Activated CD8-positive, alpha-beta memory T cell treated with anti-CD3 and anti-CD28 coated beads, Interleukin-2, amount 10 ng/mL, durations not matched to agents 7 days and 5 days (primary cell): ENCODE measurements at regions not wholly inside any gene's neighbourhood (a gene's known extent, or its start where the extent isn't known, plus 50 kb on each side); places are given as distances from the start of the nearest gene placed in this dataset.

Source experiments
- ATAC-seq: fragments of 150-1000 bp; cut with Tn5 transposase; one replicate; pipeline ENCODE4 v1.10.0; 2021; ENCODE audit warnings: moderate library complexity
- CTCF ChIA-PET: fragments of 350-600 bp; sonication (Branson Sonifier 250); formaldehyde crosslinking; loops from one replicate; lab custom pipeline; 2021; ENCODE audit warnings: antibody characterized with exemption; lab: Charles Lee
- DNase-seq: peaks from one replicate; pipeline ENCODE4 v3.0.0-alpha.2; 2020
- H3K27ac Mint-ChIP-seq: one replicate; pipeline ENCODE4 v1.8.0; 2021; ENCODE audit warnings: mild to moderate bottlenecking, mixed read lengths
- H3K27me3 Mint-ChIP-seq: one replicate; pipeline ENCODE4 v1.8.0; 2021; ENCODE audit warnings: mixed read lengths
- H3K36me3 Mint-ChIP-seq: one replicate; pipeline ENCODE4 v1.8.0; 2021; ENCODE audit warnings: mild to moderate bottlenecking, mixed read lengths
- H3K4me1 Mint-ChIP-seq: one replicate; pipeline ENCODE4 v1.8.0; 2021; ENCODE audit warnings: mixed read lengths
- H3K4me3 Mint-ChIP-seq: one replicate; pipeline ENCODE4 v1.8.0; 2021; ENCODE audit warnings: mild to moderate bottlenecking, moderate library complexity, mixed read lengths
- H3K9me3 Mint-ChIP-seq: one replicate; pipeline ENCODE4 v1.8.0; 2022; ENCODE audit warnings: low read depth, mixed read lengths

DNA sequence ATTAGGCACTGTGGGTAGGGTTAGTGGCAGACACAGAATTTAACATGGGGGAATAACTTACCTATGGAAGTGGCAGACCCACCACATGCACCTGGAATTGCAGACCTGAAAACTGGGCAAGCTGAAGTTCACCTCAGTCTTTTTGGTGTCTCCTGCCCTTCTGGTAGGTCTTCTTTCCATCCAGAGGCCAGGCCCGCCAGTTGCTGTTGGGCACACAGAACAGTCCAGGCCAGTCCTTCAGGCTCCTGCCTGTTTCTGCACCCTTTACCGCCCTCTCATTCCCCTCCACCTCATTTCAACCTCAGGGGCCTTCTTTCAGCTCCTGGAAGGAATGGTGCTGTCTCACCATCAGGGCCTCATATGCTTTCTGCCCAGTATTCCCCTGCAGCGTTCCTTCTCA lies 358.9 kb upstream of the ETAA1 start:
- ATAC-seq (no peak), DNase-seq (no peak)
- Mint-ChIP-seq H3K4me1 (no peaks in the 10 kb centered on the region), H3K9me3 (no peaks in the 10 kb centered on the region), H3K27me3 (no peaks in the 10 kb centered on the region), H3K27ac (no peak overlapping the region), H3K4me3 (no peak overlapping the region), H3K36me3 (no peaks in the 10 kb centered on the region)
- CTCF ChIA-PET = no interaction called here

DNA sequence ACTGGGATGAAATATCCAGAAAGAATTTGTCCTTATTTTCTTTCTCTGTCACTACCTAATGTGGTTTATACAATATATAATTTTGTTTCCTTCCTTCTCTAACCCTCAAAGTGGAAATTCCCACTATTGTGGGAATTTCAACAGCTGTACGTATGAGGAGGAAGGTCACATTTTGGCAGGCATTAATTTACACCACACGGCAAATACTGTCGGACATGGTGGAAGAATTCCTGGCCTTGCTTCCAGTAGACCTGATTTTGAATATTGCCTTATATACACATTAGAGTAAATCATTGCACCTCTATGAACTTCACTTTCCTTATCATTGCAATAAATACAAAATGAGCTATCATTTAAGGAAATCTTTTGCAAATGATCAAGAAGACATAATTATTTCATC lies 358.1 kb upstream of the ETAA1 start:
- no peak overlapping the region for H3K4me3 Mint-ChIP-seq
- DNase-seq (no peak), ATAC-seq (no peak)
- H3K36me3 Mint-ChIP-seq = no peaks in the 10 kb centered on the region
- H3K27me3 Mint-ChIP-seq = no peaks in the 10 kb centered on the region
- H3K4me1 Mint-ChIP-seq = no peaks in the 10 kb centered on the region
- no peak overlapping the region for H3K27ac Mint-ChIP-seq
- CTCF ChIA-PET = no interaction called here
- no peaks in the 10 kb centered on the region for H3K9me3 Mint-ChIP-seq

DNA sequence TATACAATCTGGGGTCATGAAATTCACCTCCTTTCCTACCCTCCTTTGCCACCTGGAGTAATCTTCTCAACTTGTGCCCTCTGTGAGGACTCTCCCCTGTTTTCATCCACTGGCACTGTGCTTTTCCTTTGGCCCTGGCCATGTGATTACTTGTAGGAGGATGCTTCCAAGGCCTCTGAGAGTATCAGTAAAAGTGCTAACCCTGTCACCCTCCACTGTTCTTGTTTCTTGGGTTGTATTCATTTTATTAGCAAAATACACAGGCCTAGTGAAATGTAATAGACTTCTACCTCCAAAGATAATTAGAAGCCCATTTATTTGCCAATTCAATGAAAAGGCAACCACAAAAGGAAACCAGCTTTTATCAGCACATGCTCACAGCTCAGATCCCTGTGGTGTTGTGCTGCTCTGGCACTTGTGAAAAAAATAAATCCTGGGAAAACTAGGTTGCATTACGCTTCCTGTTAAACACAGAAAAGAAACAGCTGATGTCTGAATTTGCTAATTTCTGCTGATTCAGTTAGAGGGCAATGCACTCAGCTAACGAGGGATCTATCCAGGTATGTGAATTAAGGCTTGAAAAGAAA lies 357.5 kb upstream of the ETAA1 start:
- H3K4me3 Mint-ChIP-seq = no peak overlapping the region
- DNase-seq (no peak), ATAC-seq (no peak)
- H3K9me3 Mint-ChIP-seq = no peaks in the 10 kb centered on the region
- H3K36me3 Mint-ChIP-seq = no peaks in the 10 kb centered on the region
- no peaks in the 10 kb centered on the region for H3K27me3 Mint-ChIP-seq
- no peak overlapping the region for H3K27ac Mint-ChIP-seq
- H3K4me1 Mint-ChIP-seq = no peaks in the 10 kb centered on the region
- CTCF ChIA-PET = no interaction called here

DNA sequence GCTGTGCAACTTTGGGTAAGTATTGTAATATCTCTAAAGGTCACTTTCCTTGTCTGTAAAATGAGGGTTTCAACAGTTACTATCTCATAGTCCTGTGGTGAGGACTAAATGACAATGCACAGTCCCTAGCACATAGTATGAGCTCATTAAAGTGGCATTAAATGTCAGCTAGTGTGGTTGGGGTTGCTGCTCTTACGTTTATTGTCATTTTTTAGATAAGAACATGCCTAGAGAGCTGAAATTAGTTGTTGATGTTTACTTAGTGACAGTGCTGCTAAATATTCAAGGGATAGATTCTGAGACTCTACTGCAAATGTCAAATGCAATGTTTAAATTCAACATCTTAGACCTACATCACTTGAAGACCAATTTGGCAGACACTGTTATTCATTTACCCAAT lies 356.1 kb upstream of the ETAA1 start:
- Mint-ChIP-seq H3K4me3 (no peak overlapping the region), H3K36me3 (no peaks in the 10 kb centered on the region), H3K27me3 (no peaks in the 10 kb centered on the region), H3K27ac (no peak overlapping the region), H3K4me1 (no peaks in the 10 kb centered on the region), H3K9me3 (no peaks in the 10 kb centered on the region)
- DNase-seq (no peak), ATAC-seq (no peak)
- CTCF ChIA-PET = no interaction called here

DNA sequence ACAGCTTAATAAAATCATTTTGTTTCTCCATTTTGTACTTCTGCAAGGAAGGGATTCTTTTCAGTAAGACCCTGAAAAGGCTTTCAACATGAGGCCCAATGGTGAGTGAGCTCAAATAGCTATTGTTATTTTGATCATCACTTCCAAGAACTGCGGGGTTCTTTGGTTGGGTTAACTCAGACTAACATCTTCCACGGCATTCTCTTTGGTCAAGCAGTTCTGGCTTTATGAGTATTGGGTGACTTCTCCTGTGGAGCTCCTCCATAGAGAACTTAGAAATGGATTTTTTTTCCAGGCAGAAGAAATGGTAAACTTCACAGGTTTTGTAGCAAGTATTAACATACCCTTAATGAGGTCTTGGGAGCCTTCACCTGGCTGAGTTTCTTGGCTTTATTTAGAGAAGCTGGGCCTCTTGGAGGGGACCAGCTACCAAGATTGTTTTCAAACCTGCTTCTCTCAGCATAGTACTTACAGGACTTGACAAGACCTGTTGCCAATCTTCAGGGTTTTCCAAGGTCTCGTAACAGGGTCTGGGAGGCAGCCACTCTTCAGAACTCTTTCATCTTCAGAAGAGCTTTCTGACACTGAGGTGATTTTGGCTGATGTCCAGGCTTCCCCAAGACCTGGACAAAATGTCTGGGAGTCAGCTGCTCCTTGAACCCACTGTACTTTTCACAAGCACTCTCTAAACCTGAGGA lies 353.2 kb upstream of the ETAA1 start:
- H3K4me1 Mint-ChIP-seq = no peaks in the 10 kb centered on the region
- ATAC-seq (no peak), DNase-seq (no peak)
- no peak overlapping the region for H3K4me3 Mint-ChIP-seq
- no peaks in the 10 kb centered on the region for H3K36me3 Mint-ChIP-seq
- H3K27me3 Mint-ChIP-seq = no peaks in the 10 kb centered on the region
- H3K27ac Mint-ChIP-seq = no peak overlapping the region
- no peaks in the 10 kb centered on the region for H3K9me3 Mint-ChIP-seq
- CTCF ChIA-PET = no interaction called here

DNA sequence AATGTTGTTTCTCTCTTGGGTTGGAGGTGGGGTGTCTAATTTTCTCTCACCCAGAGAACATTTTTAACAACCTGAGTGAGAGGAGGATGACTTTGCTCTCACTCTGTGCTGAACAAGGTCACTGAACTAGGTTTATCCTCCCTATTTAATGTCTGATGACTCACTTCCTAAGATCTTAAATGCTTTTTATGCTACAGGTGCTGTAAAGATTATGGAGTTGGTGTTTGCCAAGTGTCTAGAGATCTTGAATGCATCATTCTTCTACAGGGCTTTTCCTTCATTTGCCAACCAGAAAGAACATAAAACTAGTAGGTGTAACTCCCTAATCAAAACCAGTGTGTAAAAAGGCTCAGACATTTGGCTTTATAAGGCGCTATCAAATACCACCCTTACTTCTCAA lies 350.5 kb upstream of the ETAA1 start:
- no peaks in the 10 kb centered on the region for H3K27me3 Mint-ChIP-seq
- no peaks in the 10 kb centered on the region for H3K36me3 Mint-ChIP-seq
- no peak overlapping the region for H3K27ac Mint-ChIP-seq
- H3K4me1 Mint-ChIP-seq = no peaks in the 10 kb centered on the region
- no peak for DNase-seq
- CTCF ChIA-PET = no interaction called here
- no peak for ATAC-seq
- H3K9me3 Mint-ChIP-seq = peaks cover 3% of the 10 kb centered on the region
- no peak overlapping the region for H3K4me3 Mint-ChIP-seq

DNA sequence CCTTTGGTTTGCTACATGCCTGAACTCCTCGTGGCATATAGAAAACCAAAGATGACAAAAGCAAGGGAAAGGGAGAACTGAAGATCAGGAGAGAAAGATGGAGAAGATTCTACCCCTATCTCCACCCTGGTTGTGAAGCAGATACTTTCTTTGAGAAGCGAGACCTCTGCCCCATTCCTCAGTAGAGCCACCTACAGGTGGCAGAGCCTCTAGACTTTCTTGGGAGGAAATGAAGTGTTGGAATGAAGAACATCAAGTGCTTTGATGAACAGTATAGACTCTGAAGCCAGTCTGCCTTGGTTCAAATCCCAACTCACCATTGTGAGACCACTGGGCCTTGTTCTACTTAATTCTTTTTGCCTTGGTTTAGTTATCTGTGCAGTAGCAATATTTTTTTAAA lies 348.8 kb upstream of the ETAA1 start:
- Mint-ChIP-seq H3K4me3 (no peak overlapping the region), H3K36me3 (no peaks in the 10 kb centered on the region), H3K4me1 (no peaks in the 10 kb centered on the region), H3K27me3 (no peaks in the 10 kb centered on the region), H3K27ac (no peak overlapping the region), H3K9me3 (peaks cover 3% of the 10 kb centered on the region)
- no peak for DNase-seq
- CTCF ChIA-PET = no interaction called here
- no peak for ATAC-seq

DNA sequence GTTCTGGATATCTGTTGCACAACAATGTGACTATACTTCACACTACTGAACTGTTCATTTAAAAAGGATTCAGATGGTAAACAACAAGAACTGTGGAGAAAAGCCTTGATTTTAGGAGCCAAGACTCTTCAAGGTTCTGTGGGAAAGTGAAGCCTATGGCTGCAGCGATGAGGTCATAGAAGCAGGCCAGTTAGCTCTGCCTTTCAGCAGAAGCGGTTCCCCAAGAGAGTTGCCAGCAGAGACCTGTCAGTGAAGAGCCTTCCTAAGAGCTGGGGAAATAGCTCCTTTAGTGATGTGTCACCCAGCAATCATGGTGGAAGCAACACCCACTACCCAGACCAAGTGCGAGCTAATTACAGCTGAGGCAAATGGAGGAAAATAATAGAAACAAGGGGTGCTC lies 346.5 kb upstream of the ETAA1 start:
- H3K36me3 Mint-ChIP-seq = no peaks in the 10 kb centered on the region
- peaks cover 3% of the 10 kb centered on the region for H3K9me3 Mint-ChIP-seq
- DNase-seq (no peak), ATAC-seq (no peak)
- no peaks in the 10 kb centered on the region for H3K4me1 Mint-ChIP-seq
- no peak overlapping the region for H3K4me3 Mint-ChIP-seq
- no peak overlapping the region for H3K27ac Mint-ChIP-seq
- no peaks in the 10 kb centered on the region for H3K27me3 Mint-ChIP-seq
- CTCF ChIA-PET = no interaction called here

DNA sequence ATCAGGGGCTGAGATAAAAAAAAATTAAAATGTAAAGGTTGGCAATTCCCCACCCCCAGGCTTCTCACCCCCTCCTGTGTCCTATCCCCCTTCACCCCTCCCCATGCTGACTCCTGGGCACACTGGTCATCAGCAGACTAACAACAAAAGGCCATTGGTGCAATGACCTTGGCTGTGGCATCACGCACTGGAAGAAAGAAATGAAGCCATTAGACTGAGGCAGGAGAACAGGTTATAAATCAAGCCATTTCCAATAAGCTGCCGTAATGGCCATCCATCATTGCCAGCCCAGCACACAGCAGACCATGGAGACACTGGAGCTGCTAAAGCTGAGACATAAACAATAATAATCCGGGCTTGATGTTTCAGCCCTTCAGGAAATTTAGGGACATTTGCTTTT lies 342.4 kb upstream of the ETAA1 start:
- Mint-ChIP-seq H3K4me3 (no peak overlapping the region), H3K36me3 (no peaks in the 10 kb centered on the region), H3K27ac (no peak overlapping the region), H3K4me1 (no peaks in the 10 kb centered on the region), H3K9me3 (peaks cover 3% of the 10 kb centered on the region), H3K27me3 (no peaks in the 10 kb centered on the region)
- CTCF ChIA-PET = no interaction called here
- DNase-seq (no peak), ATAC-seq (no peak)

DNA sequence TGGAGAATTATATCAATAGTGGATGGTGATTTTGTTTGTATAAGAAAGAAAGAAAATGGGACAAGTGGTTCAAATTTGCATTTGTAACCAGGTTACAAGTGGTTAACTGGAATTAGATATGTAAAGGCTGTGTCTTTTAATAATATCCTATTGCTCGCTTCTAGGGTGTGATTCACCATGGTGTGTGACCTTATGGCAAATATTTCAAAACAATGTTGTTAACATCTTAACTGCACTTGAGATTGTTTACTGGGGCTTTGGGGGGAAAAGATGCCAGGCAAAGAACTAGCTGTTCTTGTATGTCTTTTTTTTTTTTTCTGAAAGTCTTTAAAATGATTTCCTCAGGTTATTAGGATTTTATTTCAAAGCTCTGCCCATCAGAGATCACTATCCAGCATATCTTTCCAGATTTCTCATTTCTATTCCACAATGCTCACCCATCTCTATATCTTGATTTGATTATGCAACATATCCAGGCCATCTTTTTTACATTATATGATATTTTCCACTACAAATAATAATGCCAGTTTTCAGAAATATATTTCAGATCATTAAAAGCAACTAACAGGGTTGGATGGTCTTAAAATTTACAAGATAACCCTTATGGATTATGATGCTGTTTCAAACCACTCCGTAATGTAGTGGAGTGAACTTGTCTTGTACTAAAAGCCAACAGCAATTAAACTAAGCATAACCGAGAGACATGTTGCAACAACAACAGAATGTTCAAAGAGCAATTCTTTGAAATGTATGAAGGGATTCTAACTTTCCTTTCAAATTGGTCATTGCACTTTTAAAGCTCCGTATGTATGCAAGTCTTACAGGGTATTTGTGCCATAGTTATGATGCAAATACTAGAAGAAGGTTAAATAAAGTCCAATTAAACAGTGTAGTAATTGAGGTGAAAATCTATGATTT lies 341.5 kb upstream of the ETAA1 start:
- no peak for ATAC-seq
- no peak overlapping the region for H3K27ac Mint-ChIP-seq
- H3K9me3 Mint-ChIP-seq = peaks cover 5% of the 10 kb centered on the region
- CTCF ChIA-PET = no interaction called here
- H3K4me3 Mint-ChIP-seq = no peak overlapping the region
- no peak for DNase-seq
- no peaks in the 10 kb centered on the region for H3K36me3 Mint-ChIP-seq
- H3K27me3 Mint-ChIP-seq = no peaks in the 10 kb centered on the region
- H3K4me1 Mint-ChIP-seq = no peaks in the 10 kb centered on the region

DNA sequence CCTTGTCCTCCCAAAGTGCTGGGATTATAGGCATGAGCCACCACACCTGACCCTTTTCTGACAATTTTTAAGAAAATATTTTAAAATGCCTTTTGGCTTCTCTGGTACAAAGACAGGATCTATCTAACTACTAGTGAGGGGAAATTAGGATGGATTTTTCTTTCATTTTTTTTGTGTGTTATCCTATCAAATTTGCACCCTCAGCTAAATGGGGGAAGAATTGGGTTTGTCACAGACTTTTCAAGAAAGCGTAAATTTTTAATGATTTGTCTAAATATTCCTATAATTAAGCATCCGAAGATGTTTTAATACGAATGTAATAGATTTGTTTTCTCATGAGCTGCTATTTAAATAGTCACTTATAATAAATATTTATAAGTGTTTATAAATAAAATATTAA lies 340.0 kb upstream of the ETAA1 start:
- CTCF ChIA-PET = no interaction called here
- ATAC-seq (no peak), DNase-seq (no peak)
- no peaks in the 10 kb centered on the region for H3K27me3 Mint-ChIP-seq
- H3K4me3 Mint-ChIP-seq = no peak overlapping the region
- peaks cover 8% of the 10 kb centered on the region for H3K9me3 Mint-ChIP-seq
- no peaks in the 10 kb centered on the region for H3K4me1 Mint-ChIP-seq
- H3K27ac Mint-ChIP-seq = no peak overlapping the region
- no peaks in the 10 kb centered on the region for H3K36me3 Mint-ChIP-seq

DNA sequence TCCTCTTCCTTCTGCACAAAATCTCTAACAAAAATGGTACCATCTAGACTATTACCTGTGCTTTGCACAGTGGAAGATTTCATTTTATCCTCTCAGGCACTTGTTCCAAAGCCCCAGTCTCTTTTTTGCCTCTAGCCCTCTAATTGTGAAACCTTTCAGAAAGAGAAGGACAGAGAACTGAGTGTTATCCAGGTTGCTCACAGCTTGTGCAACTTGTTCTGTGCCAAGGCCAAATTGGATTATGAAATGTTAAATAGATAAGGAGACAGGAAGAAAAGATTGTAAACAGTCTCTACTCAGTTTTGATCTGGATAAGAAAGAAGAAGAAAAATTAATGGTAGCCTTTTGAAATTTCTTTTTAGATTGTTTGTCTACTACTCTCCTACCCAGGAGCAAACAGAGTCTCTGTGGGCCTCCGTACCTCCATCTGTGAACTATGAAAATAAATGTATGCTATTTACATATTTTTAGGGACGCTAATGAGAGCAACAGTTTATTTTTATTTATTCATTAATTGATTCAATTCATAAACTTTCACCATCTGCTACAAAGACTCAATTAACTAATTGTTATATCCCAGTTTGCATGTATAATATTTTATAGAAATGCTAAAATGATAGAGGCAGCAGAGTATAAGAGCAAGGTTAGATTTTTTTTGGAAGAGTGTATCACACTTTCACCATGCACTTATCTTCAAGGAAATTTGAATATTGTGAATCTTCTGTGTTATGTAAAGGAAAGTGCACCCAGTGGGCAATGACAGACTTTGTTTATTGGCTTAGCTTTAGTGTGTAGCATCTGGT lies 339.0 kb upstream of the ETAA1 start:
- H3K4me3 Mint-ChIP-seq = no peak overlapping the region
- CTCF ChIA-PET = no interaction called here
- no peak for ATAC-seq
- peaks cover 8% of the 10 kb centered on the region for H3K9me3 Mint-ChIP-seq
- DNase-seq = no peak
- H3K27me3 Mint-ChIP-seq = no peaks in the 10 kb centered on the region
- no peaks in the 10 kb centered on the region for H3K36me3 Mint-ChIP-seq
- no peak overlapping the region for H3K27ac Mint-ChIP-seq
- no peaks in the 10 kb centered on the region for H3K4me1 Mint-ChIP-seq

DNA sequence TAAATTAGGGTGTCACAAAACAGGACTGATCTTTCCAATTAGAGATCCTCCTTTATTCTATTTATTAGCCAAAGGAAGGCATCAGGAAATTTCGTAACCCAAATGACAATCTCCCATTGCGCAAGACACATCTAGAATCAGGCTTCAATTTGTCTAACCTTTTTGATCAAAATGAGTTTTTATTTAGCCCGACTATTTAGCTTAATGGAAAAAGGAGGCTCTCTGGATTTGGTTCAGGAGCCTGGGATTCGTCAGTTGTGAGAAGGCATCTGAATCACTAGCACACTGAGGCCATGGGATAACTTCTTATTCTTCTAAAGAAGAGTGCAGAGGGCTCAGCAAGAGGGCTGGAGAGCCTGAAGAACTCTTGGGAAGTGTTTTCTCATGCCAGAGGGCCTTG lies 332.1 kb upstream of the ETAA1 start:
- peaks cover 7% of the 10 kb centered on the region for H3K9me3 Mint-ChIP-seq
- no peaks in the 10 kb centered on the region for H3K36me3 Mint-ChIP-seq

More for the DNA sequence above, 332.1 kb upstream of the ETAA1 start:
- ATAC-seq = no peak
- no peaks in the 10 kb centered on the region for H3K4me1 Mint-ChIP-seq
- CTCF ChIA-PET = no interaction called here
- no peak overlapping the region for H3K27ac Mint-ChIP-seq
- H3K27me3 Mint-ChIP-seq = no peaks in the 10 kb centered on the region
- DNase-seq = no peak
- no peak overlapping the region for H3K4me3 Mint-ChIP-seq
